ACC112 (cell line): ENCODE measurements at regions not wholly inside any gene's neighbourhood (a gene's known extent, or its start where the extent isn't known, plus 50 kb on each side); places are given as distances from the start of the nearest gene placed in this dataset.
"Not testable (repeated sequence)": the region's sequence is repeated elsewhere in the genome, so short reads cannot be mapped to it uniquely, and the experiment has no call there.

Source experiments
- H2AFZ ChIP-seq: fragments of 200-600 bp; sonication (generic); one replicate; pipeline ENCODE4 v1.6.0; 2017; ENCODE audit warnings: antibody characterized with exemption, low read length; ENCODE audit not compliant: unreplicated experiment
- H3K27ac ChIP-seq: fragments of 200-600 bp; sonication (generic); 2 replicates; pipeline ENCODE4 v1.5.1; 2014; ENCODE audit warnings: low read depth, mild to moderate bottlenecking, antibody characterized with exemption, low read length, moderate library complexity
- H3K27me3 ChIP-seq: fragments of 200-600 bp; sonication (generic); 2 replicates; pipeline ENCODE4 v1.6.1; 2014; ENCODE audit warnings: mild to moderate bottlenecking, antibody characterized with exemption, low read length, moderate library complexity, mixed read lengths; ENCODE audit not compliant: insufficient read depth
- H3K36me3 ChIP-seq: fragments of 200-600 bp; sonication (generic); 2 replicates; pipeline ENCODE4 v1.6.1; 2016; ENCODE audit warnings: mild to moderate bottlenecking, antibody characterized with exemption, low read length, moderate library complexity, mixed read lengths; ENCODE audit not compliant: insufficient read depth
- H3K4me1 ChIP-seq: fragments of 200-600 bp; sonication (generic); one replicate; pipeline ENCODE4 v1.6.1; 2016; ENCODE audit warnings: low read length, mixed read lengths; ENCODE audit not compliant: insufficient read depth, unreplicated experiment, control insufficient read depth
- H3K4me3 ChIP-seq: fragments of 200-600 bp; sonication (generic); 2 replicates; pipeline ENCODE4 v1.5.1; 2014; ENCODE audit warnings: mild to moderate bottlenecking, low read depth, low read length
- H3K79me2 ChIP-seq: fragments of 200-600 bp; sonication (generic); one replicate; pipeline ENCODE4 v1.6.0; 2016; ENCODE audit warnings: low read length; ENCODE audit not compliant: control insufficient read depth, unreplicated experiment, insufficient read depth

GRCh38 chr20:29120088-29120487 lies 2137.4 kb upstream of the DEFB115 start:
- H3K27ac ChIP-seq, H3K4me3 ChIP-seq, H3K36me3 ChIP-seq, H3K27me3 ChIP-seq, H3K4me1 ChIP-seq, H2AFZ ChIP-seq, H3K79me2 ChIP-seq: not testable (repeated sequence)

- H3K4me1 ChIP-seq, H3K79me2 ChIP-seq, H3K27me3 ChIP-seq, H3K36me3 ChIP-seq, H3K27ac ChIP-seq, H3K4me3 ChIP-seq, H2AFZ ChIP-seq: not testable (repeated sequence)
Observed at GRCh38 chr20:29120575-29120974, 2136.9 kb upstream of the DEFB115 start.

- H3K79me2 ChIP-seq, H3K4me1 ChIP-seq, H3K27ac ChIP-seq, H2AFZ ChIP-seq, H3K36me3 ChIP-seq, H3K4me3 ChIP-seq, H3K27me3 ChIP-seq: not testable (repeated sequence)
Observed at GRCh38 chr20:29122784-29123183, 2134.7 kb upstream of the DEFB115 start.

- H3K27ac ChIP-seq, result no peak overlapping the region
- no peaks in the 10 kb centered on the region for H3K4me1 ChIP-seq
- H3K36me3 ChIP-seq, result no peaks in the 10 kb centered on the region
- H2AFZ ChIP-seq, result no peak overlapping the region
- no peak overlapping the region for H3K4me3 ChIP-seq
- H3K27me3 ChIP-seq, result no peaks in the 10 kb centered on the region
- H3K79me2 ChIP-seq, result no peaks in the 10 kb centered on the region
Observed at GRCh38 chr20:29123861-29124260, 2133.6 kb upstream of the DEFB115 start.
